HepG2 (cell line): ENCODE measurements at regions not wholly inside any gene's neighbourhood (a gene's known extent, or its start where the extent isn't known, plus 50 kb on each side); places are given as distances from the start of the nearest gene placed in this dataset.

Source experiments
- ATAC-seq: fragments of 200-7000 bp; cut with Tn5 transposase; 3 replicates; pipeline ENCODE4 v1.9.1; 2020; ENCODE audit warnings: mild to moderate bottlenecking, moderate library complexity
- BruUV-seq: library from RNA; stranded (reverse); fragments of 400-500 nt; replicated peaks from 2 replicates; lab custom pipeline; 2021; lab: Mats Ljungman, UMichigan
- CTCF ChIA-PET: fragments of 300-600 bp; formaldehyde crosslinking; extraction: SDS; loops from one replicate; lab custom pipeline; 2021; ENCODE audit warnings: low total read pairs, inconsistent platforms, low intra/inter-chr PET ratio; lab: Yijun Ruan, JAX
- POLR2A ChIA-PET: fragments of 350-600 bp; sonication (Branson Sonifier 250); formaldehyde crosslinking; loops from one replicate; lab custom pipeline; 2020; ENCODE audit warnings: antibody characterized with exemption, inconsistent platforms; lab: Yijun Ruan, JAX
- DNase-seq: peaks from one replicate; pipeline ENCODE4 v3.0.0-alpha.2; 2015; ENCODE audit warnings: low spot score
- FAIRE-seq: peaks from 3 replicates; lab custom pipeline; 2011; peaks lifted over from hg19 to GRCh38; lab: Jason Lieb, UNC
- H2AFZ ChIP-seq: one replicate; pipeline ENCODE4 v1.6.1; 2011; ENCODE audit warnings: low read length, inconsistent platforms
- H3K27ac ChIP-seq: fragments of 300-600 bp; 3 replicates; pipeline ENCODE4 v1.8.0; 2011; ENCODE audit warnings: mixed run types, mild to moderate bottlenecking, mixed read lengths, low read length, inconsistent platforms; ENCODE audit not compliant: insufficient read depth; ENCODE audit errors: extremely low read length
- H3K27me3 ChIP-seq, 2 experiments: fragments of 200-600 bp in 1 of 2; 2 replicates in 1 of 2; 3 replicates in 1 of 2; pipeline versions ENCODE4 v1.6.0 to v1.8.0; 2011; ENCODE audit warnings: low read length in 2 of 2, mild to moderate bottlenecking in 2 of 2, moderate library complexity in 2 of 2, inconsistent platforms in 1 of 2; ENCODE audit not compliant: insufficient read depth in 2 of 2, control insufficient read depth in 1 of 2
- H3K36me3 ChIP-seq, 2 experiments: fragments of 200-600 bp in 1 of 2; replicated peaks in 1 of 2; 2 replicates in 1 of 2; 3 replicates in 1 of 2; pipeline versions ENCODE4 v1.5.1 to v1.8.0; 2011; ENCODE audit warnings: low read length in 2 of 2, inconsistent platforms in 1 of 2; ENCODE audit not compliant: insufficient read depth in 2 of 2, control insufficient read depth in 1 of 2
- H3K4me1 ChIP-seq: 2 replicates; pipeline ENCODE4 v1.5.1; 2012; ENCODE audit warnings: low read length, inconsistent platforms; ENCODE audit not compliant: insufficient read depth
- H3K4me2 ChIP-seq: 2 replicates; pipeline ENCODE4 v1.6.0; 2011; ENCODE audit warnings: low read depth, low read length, inconsistent platforms
- H3K4me3 ChIP-seq, 3 experiments: fragments of 200-600 bp in 1 of 3; sonication (generic), shearing (Covaris generic) in 1 of 3; replicated peaks in 1 of 3; 2 replicates each; pipeline ENCODE4 v1.5.1; 2011 to 2016; ENCODE audit warnings: low read length in 3 of 3, inconsistent platforms in 2 of 3, low read depth in 2 of 3, mild to moderate bottlenecking in 2 of 3, control low read depth in 1 of 3, mixed read lengths in 1 of 3; ENCODE audit not compliant: insufficient read depth in 1 of 3
- H3K79me2 ChIP-seq: one replicate; pipeline ENCODE4 v1.6.1; 2011; ENCODE audit warnings: low read length, inconsistent platforms; ENCODE audit not compliant: insufficient read depth
- H3K9ac ChIP-seq: 2 replicates; pipeline ENCODE4 v1.6.0; 2011; ENCODE audit warnings: mild to moderate bottlenecking, low read depth, low read length, inconsistent platforms; ENCODE audit not compliant: insufficient read depth
- H3K9me3 ChIP-seq: 2 replicates; pipeline ENCODE4 v1.5.1; 2012; ENCODE audit warnings: mild to moderate bottlenecking, low read length
- H4K20me1 ChIP-seq: 2 replicates; pipeline ENCODE4 v1.6.0; 2011; ENCODE audit warnings: inconsistent platforms, mild to moderate bottlenecking, low read length, moderate library complexity; ENCODE audit not compliant: insufficient read depth
- ATF7 ChIP-seq, 2 experiments: fragments of 450-650 bp in 1 of 2; sonication (generic) in 1 of 2; formaldehyde crosslinking in 1 of 2; IDR thresholded peaks; 2 replicates each; pipeline versions ENCODE4 v1.4.0 to v1.6.1; 2016 to 2020; ENCODE audit warnings: antibody characterized with exemption in 1 of 2, mild to moderate bottlenecking in 1 of 2, missing genetic modification reagents in 1 of 2
- CBX2 ChIP-seq, 2 experiments: fragments of 200-600 bp in 1 of 2; sonication (generic); formaldehyde crosslinking in 1 of 2; IDR thresholded peaks; 2 replicates each; pipeline versions ENCODE4 v1.7.0 to v1.8.1; 2018 to 2022; ENCODE audit warnings: low read depth in 2 of 2, low read length in 1 of 2, mild to moderate bottlenecking in 1 of 2, missing genetic modification reagents in 1 of 2
- DMAP1 ChIP-seq: IDR thresholded peaks from 2 replicates; pipeline ENCODE4 v1.6.1; 2016
- ELF4 ChIP-seq: sonication (generic); formaldehyde crosslinking; IDR thresholded peaks from 2 replicates; pipeline ENCODE4 v1.5.0; 2020; ENCODE audit warnings: missing genetic modification reagents, mild to moderate bottlenecking, moderate library complexity, borderline replicate concordance
- FLYWCH1 ChIP-seq: sonication (generic); formaldehyde crosslinking; IDR thresholded peaks from 2 replicates; pipeline ENCODE4 v1.8.1; 2023; ENCODE audit warnings: mild to moderate bottlenecking, missing genetic modification reagents
- FOXC1 ChIP-seq: sonication (generic); formaldehyde crosslinking; IDR thresholded peaks from 2 replicates; pipeline ENCODE4 v1.8.0; 2022; ENCODE audit warnings: mild to moderate bottlenecking, missing genetic modification reagents, borderline replicate concordance
- KLF15 ChIP-seq: sonication (generic); formaldehyde crosslinking; IDR thresholded peaks from 2 replicates; pipeline ENCODE4 v1.8.1; 2023; ENCODE audit warnings: borderline replicate concordance, mild to moderate bottlenecking, inconsistent platforms, missing genetic modification reagents, mixed read lengths
- KMT2B ChIP-seq: IDR thresholded peaks from 2 replicates; pipeline ENCODE4 v1.6.1; 2016; ENCODE audit warnings: missing genetic modification reagents, missing compliant biosample characterization
- NFKBIZ ChIP-seq: IDR thresholded peaks from 2 replicates; pipeline ENCODE4 v1.6.1; 2018; ENCODE audit warnings: missing genetic modification reagents, missing compliant biosample characterization
- SMARCE1 ChIP-seq: fragments of 450-650 bp; IDR thresholded peaks from 2 replicates; pipeline ENCODE4 v1.6.1; 2017; ENCODE audit warnings: borderline replicate concordance
- ZFP82 ChIP-seq: sonication (generic); formaldehyde crosslinking; IDR thresholded peaks from 2 replicates; pipeline ENCODE4 v1.5.1; 2020; ENCODE audit warnings: mild to moderate bottlenecking, missing genetic modification reagents, borderline replicate concordance
- ZMYM2 ChIP-seq: sonication (generic); formaldehyde crosslinking; IDR thresholded peaks from 2 replicates; pipeline ENCODE4 v1.8.0; 2022; ENCODE audit warnings: mild to moderate bottlenecking, missing genetic modification reagents
- ZNF33B ChIP-seq: sonication (generic); formaldehyde crosslinking; IDR thresholded peaks from 2 replicates; pipeline ENCODE4 v1.5.1; 2020; ENCODE audit warnings: mild to moderate bottlenecking, missing genetic modification reagents
- ZNF614 ChIP-seq: IDR thresholded peaks from 2 replicates; pipeline ENCODE4 v1.6.1; 2018; ENCODE audit warnings: missing biosample characterization, missing genetic modification reagents, inconsistent platforms, borderline replicate concordance
- ZNF788 ChIP-seq: sonication (generic); formaldehyde crosslinking; IDR thresholded peaks from 2 replicates; pipeline ENCODE4 v1.5.0; 2020; ENCODE audit warnings: mild to moderate bottlenecking, missing genetic modification reagents, borderline replicate concordance
- in situ Hi-C: cut with HindIII; loops from 2 replicates; pipeline ENCODE4 v1.10.0; 2017; ENCODE audit warnings: low pct_unique_long_range_greater_than_20kb; ENCODE audit not compliant: extremely low pct_ligation_motif_present
- intact Hi-C: fragments of 100-400 bp; cut with micrococcal nuclease; formaldehyde crosslinking; loops from one replicate; pipeline ENCODE4 v1.10.0; 2022; ENCODE audit not compliant: unreplicated experiment
- TF ChIP-seq, protein P1 (sequence below): sonication (generic); formaldehyde crosslinking; IDR thresholded peaks from 2 replicates; pipeline ENCODE4 v1.4.0; 2020; ENCODE audit warnings: missing genetic modification reagents, borderline replicate concordance
- TF ChIP-seq, protein P2 (sequence below): sonication (generic); formaldehyde crosslinking; IDR thresholded peaks from 2 replicates; pipeline ENCODE4 v1.4.0; 2020; ENCODE audit warnings: mild to moderate bottlenecking, missing genetic modification reagents
- TF ChIP-seq, protein P3 (sequence below): sonication (generic); formaldehyde crosslinking; conservative IDR thresholded peaks from 2 replicates; pipeline ENCODE4 v1.4.0; 2020; ENCODE audit warnings: missing genetic modification reagents

DNA sequence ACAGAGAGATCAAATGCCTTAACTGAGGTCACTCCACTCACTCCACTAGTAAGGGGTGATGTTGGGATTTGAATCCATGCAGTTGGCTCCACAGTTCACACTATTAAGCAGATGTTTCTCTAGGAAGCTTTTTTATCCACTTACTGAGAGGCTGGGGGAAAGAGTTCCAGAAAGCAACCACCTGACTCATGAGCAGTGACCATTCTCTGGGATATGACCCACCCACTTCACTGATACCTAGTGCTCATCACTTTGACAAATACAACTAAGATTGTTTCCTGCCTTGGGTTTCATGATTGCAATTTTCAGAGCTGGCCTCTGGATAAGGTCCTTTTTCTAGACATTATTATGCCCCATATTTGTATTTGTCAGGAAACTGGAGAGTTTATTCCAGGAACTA, 152.1 kb upstream of the PLEKHG7 start (continued):
- TF ChIP-seq, protein P1, sequence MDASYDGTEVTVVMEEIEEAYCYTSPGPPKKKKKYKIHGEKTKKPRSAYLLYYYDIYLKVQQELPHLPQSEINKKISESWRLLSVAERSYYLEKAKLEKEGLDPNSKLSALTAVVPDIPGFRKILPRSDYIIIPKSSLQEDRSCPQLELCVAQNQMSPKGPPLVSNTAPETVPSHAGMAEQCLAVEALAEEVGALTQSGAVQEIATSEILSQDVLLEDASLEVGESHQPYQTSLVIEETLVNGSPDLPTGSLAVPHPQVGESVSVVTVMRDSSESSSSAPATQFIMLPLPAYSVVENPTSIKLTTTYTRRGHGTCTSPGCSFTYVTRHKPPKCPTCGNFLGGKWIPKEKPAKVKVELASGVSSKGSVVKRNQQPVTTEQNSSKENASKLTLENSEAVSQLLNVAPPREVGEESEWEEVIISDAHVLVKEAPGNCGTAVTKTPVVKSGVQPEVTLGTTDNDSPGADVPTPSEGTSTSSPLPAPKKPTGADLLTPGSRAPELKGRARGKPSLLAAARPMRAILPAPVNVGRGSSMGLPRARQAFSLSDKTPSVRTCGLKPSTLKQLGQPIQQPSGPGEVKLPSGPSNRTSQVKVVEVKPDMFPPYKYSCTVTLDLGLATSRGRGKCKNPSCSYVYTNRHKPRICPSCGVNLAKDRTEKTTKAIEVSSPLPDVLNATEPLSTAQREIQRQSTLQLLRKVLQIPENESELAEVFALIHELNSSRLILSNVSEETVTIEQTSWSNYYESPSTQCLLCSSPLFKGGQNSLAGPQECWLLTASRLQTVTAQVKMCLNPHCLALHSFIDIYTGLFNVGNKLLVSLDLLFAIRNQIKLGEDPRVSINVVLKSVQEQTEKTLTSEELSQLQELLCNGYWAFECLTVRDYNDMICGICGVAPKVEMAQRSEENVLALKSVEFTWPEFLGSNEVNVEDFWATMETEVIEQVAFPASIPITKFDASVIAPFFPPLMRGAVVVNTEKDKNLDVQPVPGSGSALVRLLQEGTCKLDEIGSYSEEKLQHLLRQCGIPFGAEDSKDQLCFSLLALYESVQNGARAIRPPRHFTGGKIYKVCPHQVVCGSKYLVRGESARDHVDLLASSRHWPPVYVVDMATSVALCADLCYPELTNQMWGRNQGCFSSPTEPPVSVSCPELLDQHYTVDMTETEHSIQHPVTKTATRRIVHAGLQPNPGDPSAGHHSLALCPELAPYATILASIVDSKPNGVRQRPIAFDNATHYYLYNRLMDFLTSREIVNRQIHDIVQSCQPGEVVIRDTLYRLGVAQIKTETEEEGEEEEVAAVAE (CRISPR knock-in tag), result no peak
- no peak for TF ChIP-seq ELF4 (CRISPR knock-in tag)
- no peak for TF ChIP-seq ZNF33B (CRISPR knock-in tag)
- no peak for TF ChIP-seq ZNF788 (CRISPR knock-in tag)
- TF ChIP-seq ZMYM2 (CRISPR knock-in tag), result no peak
- TF ChIP-seq, protein P2, sequence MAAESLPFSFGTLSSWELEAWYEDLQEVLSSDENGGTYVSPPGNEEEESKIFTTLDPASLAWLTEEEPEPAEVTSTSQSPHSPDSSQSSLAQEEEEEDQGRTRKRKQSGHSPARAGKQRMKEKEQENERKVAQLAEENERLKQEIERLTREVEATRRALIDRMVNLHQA (CRISPR knock-in tag), result no peak

DNA sequence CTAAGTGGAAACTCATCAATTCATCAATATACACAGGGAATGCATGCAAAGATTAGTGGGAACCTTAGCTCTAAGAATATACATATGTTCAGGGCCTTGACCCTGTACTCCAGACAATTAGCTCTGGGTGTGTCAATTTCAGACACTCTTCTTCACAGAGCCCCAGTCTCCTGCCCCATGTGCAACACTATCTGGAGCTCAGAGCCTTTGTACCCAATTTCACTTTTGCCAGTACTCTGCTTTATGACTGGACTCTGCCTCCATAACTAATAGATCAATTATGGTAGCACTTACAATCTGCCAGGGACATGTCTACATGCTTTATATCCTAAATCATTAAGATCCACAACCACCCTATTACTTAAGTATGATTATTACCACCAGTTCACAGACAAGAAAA, 152.5 kb upstream of the PLEKHG7 start:
- in situ Hi-C loops (no loop called here), intact Hi-C loops (no loop called here)
- BruUV-seq, result no TSS peak
- Histone ChIP-seq H4K20me1 (no peaks in the 10 kb centered on the region), H3K4me1 (peaks cover 23% of the 10 kb centered on the region), H3K9ac (no peak overlapping the region), H3K27me3 (no peaks in the 10 kb centered on the region; a peak in 1 of 5 replicates), H3K27ac (no peak overlapping the region), H3K4me3 (no peak overlapping the region), H3K79me2 (no peaks in the 10 kb centered on the region), H2AFZ (no peak overlapping the region), H3K9me3 (no peaks in the 10 kb centered on the region), H3K36me3 (no peaks in the 10 kb centered on the region), H3K4me2 (no peak overlapping the region)
- CTCF ChIA-PET, result no interaction called here
- DNase-seq (no peak), ATAC-seq (no peak), FAIRE-seq (no peak)
- POLR2A ChIA-PET, result no interaction called here
- TF ChIP-seq, protein P3, sequence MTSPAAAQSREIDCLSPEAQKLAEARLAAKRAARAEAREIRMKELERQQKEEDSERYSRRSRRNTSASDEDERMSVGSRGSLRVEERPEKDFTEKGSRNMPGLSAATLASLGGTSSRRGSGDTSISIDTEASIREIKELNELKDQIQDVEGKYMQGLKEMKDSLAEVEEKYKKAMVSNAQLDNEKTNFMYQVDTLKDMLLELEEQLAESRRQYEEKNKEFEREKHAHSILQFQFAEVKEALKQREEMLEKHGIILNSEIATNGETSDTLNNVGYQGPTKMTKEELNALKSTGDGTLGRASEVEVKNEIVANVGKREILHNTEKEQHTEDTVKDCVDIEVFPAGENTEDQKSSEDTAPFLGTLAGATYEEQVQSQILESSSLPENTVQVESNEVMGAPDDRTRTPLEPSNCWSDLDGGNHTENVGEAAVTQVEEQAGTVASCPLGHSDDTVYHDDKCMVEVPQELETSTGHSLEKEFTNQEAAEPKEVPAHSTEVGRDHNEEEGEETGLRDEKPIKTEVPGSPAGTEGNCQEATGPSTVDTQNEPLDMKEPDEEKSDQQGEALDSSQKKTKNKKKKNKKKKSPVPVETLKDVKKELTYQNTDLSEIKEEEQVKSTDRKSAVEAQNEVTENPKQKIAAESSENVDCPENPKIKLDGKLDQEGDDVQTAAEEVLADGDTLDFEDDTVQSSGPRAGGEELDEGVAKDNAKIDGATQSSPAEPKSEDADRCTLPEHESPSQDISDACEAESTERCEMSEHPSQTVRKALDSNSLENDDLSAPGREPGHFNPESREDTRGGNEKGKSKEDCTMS (CRISPR knock-in tag), result no peak
- TF ChIP-seq SMARCE1 (no peak), KLF15 (no peak), NFKBIZ (CRISPR knock-in tag) (no peak), CBX2 (IDR thresholded peaks at IDR 0.05; ENCODE audit: low read depth, low read length) (no peak), CBX2 (CRISPR knock-in tag; IDR thresholded peaks at IDR 0.05; ENCODE audit: low read depth) (no peak), ATF7 (IDR thresholded peaks at IDR 0.05) (no peak), ATF7 (CRISPR knock-in tag; IDR thresholded peaks at IDR 0.05) (no peak), ZFP82 (CRISPR knock-in tag) (no peak), ZNF614 (CRISPR knock-in tag) (no peak), DMAP1 (CRISPR knock-in tag) (no peak), FLYWCH1 (CRISPR knock-in tag) (no peak), KMT2B (CRISPR knock-in tag) (no peak), FOXC1 (CRISPR knock-in tag) (no peak)
